HCT116 (cell line): ENCODE measurements at regions not wholly inside any gene's neighbourhood (a gene's known extent, or its start where the extent isn't known, plus 50 kb on each side); places are given as distances from the start of the nearest gene placed in this dataset.

Experiments used
- ATAC-seq: fragments of 200-7000 bp; cut with Tn5 transposase; 2 replicates; pipeline ENCODE4 v1.9.1; 2020; ENCODE audit warnings: mild to moderate bottlenecking, moderate library complexity
- BruUV-seq: library from RNA; stranded (reverse); fragments of 400-500 nt; replicated peaks from 2 replicates; lab custom pipeline; 2021; lab: Mats Ljungman, UMichigan
- CTCF ChIA-PET: fragments of 300-600 bp; sonication (Branson Sonifier 250); formaldehyde crosslinking; loops from one replicate; lab custom pipeline; 2021; ENCODE audit warnings: antibody characterized with exemption; lab: Charles Lee
- POLR2A ChIA-PET: fragments of 300-600, 350-600 bp; sonication (Branson Sonifier 250); formaldehyde crosslinking; loops from one replicate; lab custom pipeline; 2021; ENCODE audit warnings: antibody characterized with exemption; lab: Charles Lee
- RAD21 ChIA-PET, 2 experiments: fragments of 300-600 bp; sonication (Branson Sonifier 250); formaldehyde crosslinking; loops; one replicate each; lab custom pipeline; 2023; ENCODE audit warnings: low total read pairs in 2 of 2; ENCODE audit not compliant: uncharacterized antibody in 2 of 2, unreplicated experiment in 2 of 2, low non-redundant PET in 1 of 2; lab: Charles Lee
- DNase-seq: peaks from one replicate; pipeline ENCODE4 v3.0.0-alpha.2; 2010; ENCODE audit warnings: low read depth, low spot score
- H2AFZ ChIP-seq: fragments of 200-600 bp; shearing (Covaris generic), sonication (generic); 2 replicates; pipeline ENCODE4 v1.6.1; 2017; ENCODE audit warnings: low read depth, mixed run types, mixed read lengths, antibody characterized with exemption, low read length; ENCODE audit not compliant: poor library complexity, severe bottlenecking
- H3K27ac ChIP-seq: 2 replicates; pipeline ENCODE4 v1.5.1; 2012; ENCODE audit warnings: low read depth, low read length
- H3K27me3 ChIP-seq: fragments of 200-600 bp; sonication (generic); 2 replicates; pipeline ENCODE4 v1.6.1; 2016; ENCODE audit warnings: mixed run types, low read length, mixed read lengths; ENCODE audit not compliant: insufficient read depth
- H3K36me3 ChIP-seq, 2 experiments: fragments of 200-500 bp in 1 of 2; fragments of 200-600 bp in 1 of 2; sonication (Bioruptor generic) in 1 of 2; sonication (generic) in 1 of 2; 2 replicates each; pipeline versions ENCODE4 v1.5.1 to v1.6.1; 2014 to 2016; ENCODE audit warnings: low read length in 2 of 2, inconsistent platforms in 1 of 2, mixed read lengths in 1 of 2, mixed run types in 1 of 2; ENCODE audit not compliant: insufficient read depth in 2 of 2, control insufficient read depth in 1 of 2
- H3K4me1 ChIP-seq, 2 experiments: fragments of 200-600 bp in 1 of 2; sonication (generic) in 1 of 2; 2 replicates each; pipeline versions ENCODE4 v1.5.1 to v1.6.1; 2012 to 2017; ENCODE audit warnings: low read length in 2 of 2, inconsistent platforms in 1 of 2, mild to moderate bottlenecking in 1 of 2, mixed read lengths in 1 of 2, mixed run types in 1 of 2, moderate library complexity in 1 of 2; ENCODE audit not compliant: insufficient read depth in 2 of 2, control insufficient read depth in 1 of 2
- H3K4me2 ChIP-seq: fragments of 200-600 bp; sonication (generic); 2 replicates; pipeline ENCODE4 v1.6.1; 2017; ENCODE audit warnings: mixed run types, low read length, mixed read lengths
- H3K4me3 ChIP-seq, 2 experiments: fragments of 200-600 bp in 1 of 2; sonication (generic) in 1 of 2; replicated peaks in 1 of 2; 2 replicates each; pipeline ENCODE4 v1.5.1; 2011 to 2016; ENCODE audit warnings: low read length in 2 of 2, control low read depth in 1 of 2, low read depth in 1 of 2, mild to moderate bottlenecking in 1 of 2, mixed read lengths in 1 of 2, mixed run types in 1 of 2
- H3K79me2 ChIP-seq: fragments of 200-600 bp; sonication (generic); 2 replicates; pipeline ENCODE4 v1.6.1; 2017; ENCODE audit warnings: mild to moderate bottlenecking, mixed run types, low read length, moderate library complexity, mixed read lengths; ENCODE audit not compliant: insufficient read depth
- H3K9ac ChIP-seq: fragments of 200-600 bp; sonication (generic); 2 replicates; pipeline ENCODE4 v1.6.1; 2016; ENCODE audit warnings: low read length, mixed read lengths
- H3K9me2 ChIP-seq: fragments of 200-600 bp; sonication (generic), shearing (Covaris generic); 2 replicates; pipeline ENCODE4 v1.6.1; 2017; ENCODE audit warnings: mixed run types, mild to moderate bottlenecking, moderate library complexity; ENCODE audit not compliant: insufficient read depth
- H3K9me3 ChIP-seq, 2 experiments: fragments of 200-500 bp in 1 of 2; fragments of 200-600 bp in 1 of 2; sonication (Bioruptor generic) in 1 of 2; sonication (generic) in 1 of 2; 2 replicates each; pipeline ENCODE4 v1.6.1; 2014 to 2017; ENCODE audit warnings: low read length in 2 of 2, mixed read lengths in 2 of 2, inconsistent platforms in 1 of 2, low read depth in 1 of 2, mild to moderate bottlenecking in 1 of 2, mixed run types in 1 of 2, moderate library complexity in 1 of 2; ENCODE audit not compliant: control insufficient read depth in 1 of 2, insufficient read depth in 1 of 2
- H4K20me1 ChIP-seq: fragments of 200-600 bp; sonication (generic), shearing (Covaris generic); 2 replicates; pipeline ENCODE4 v1.6.1; 2017; ENCODE audit warnings: mixed run types, mild to moderate bottlenecking, moderate library complexity; ENCODE audit not compliant: insufficient read depth
- EZH2 ChIP-seq: fragments of 200-600 bp; sonication (generic); IDR thresholded peaks from 2 replicates; pipeline ENCODE4 v1.6.1; 2017; ENCODE audit warnings: antibody characterized with exemption, mixed run types
- EZH2phosphoT487 ChIP-seq: fragments of 200-600 bp; IDR thresholded peaks from 2 replicates; pipeline ENCODE4 v1.6.1; 2018; ENCODE audit warnings: antibody characterized with exemption, borderline replicate concordance
- JUND ChIP-seq: IDR thresholded peaks from 2 replicates; pipeline ENCODE4 v1.6.1; 2012
- POLR2A ChIP-seq: IDR thresholded peaks from 2 replicates; pipeline ENCODE4 v1.7.0; 2011; ENCODE audit warnings: borderline replicate concordance; ENCODE audit not compliant: insufficient read depth, insufficient read length; ENCODE audit errors: extremely low read depth
- TCF7L2 ChIP-seq: IDR thresholded peaks from 2 replicates; pipeline ENCODE4 v1.7.0; 2011; ENCODE audit warnings: borderline replicate concordance, inconsistent platforms; ENCODE audit not compliant: insufficient read depth, insufficient read length; ENCODE audit errors: extremely low read depth
- intact Hi-C: fragments of 100-400 bp; cut with micrococcal nuclease; formaldehyde crosslinking; loops from 2 replicates; pipeline ENCODE4 v1.10.0; 2022

DNA sequence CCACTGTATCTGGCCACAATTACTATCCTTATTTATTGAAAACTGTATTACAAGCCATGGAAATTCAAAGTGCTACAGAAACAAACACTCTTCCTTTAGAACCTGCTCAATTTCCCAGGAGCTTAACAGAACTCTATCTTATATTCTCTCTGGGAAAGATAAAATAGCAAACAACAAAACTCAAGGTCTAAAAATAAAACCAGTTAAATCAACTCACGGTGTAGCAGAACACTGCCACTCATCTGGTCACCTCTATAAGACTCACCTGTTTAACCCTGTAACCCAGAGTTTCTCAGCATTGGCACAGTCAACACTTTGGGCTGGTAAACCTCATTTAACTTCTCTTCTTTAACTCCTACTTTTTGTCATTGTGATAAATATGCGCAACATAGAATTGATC is 348.9 kb downstream of the DCHS2 start:
- Histone ChIP-seq H3K9ac (no peak overlapping the region), H3K9me3 (no peaks in the 10 kb centered on the region), H3K4me3 (no peak overlapping the region), H3K4me1 (no peaks in the 10 kb centered on the region), H3K36me3 (no peaks in the 10 kb centered on the region), H4K20me1 (no peaks in the 10 kb centered on the region), H3K4me2 (no peak overlapping the region), H3K79me2 (no peaks in the 10 kb centered on the region), H3K27me3 (no peaks in the 10 kb centered on the region), H3K27ac (no peak overlapping the region), H2AFZ (no peak overlapping the region), H3K9me2 (no peaks in the 10 kb centered on the region)
- intact Hi-C loops = no loop called here
- CTCF ChIA-PET = no interaction called here
- no peak for ATAC-seq
- RAD21 ChIA-PET = no interaction called here
- POLR2A ChIA-PET = no interaction called here
- no TSS peak for BruUV-seq
- TF ChIP-seq EZH2phosphoT487 (no peak), POLR2A (no peak), EZH2 (no peak), TCF7L2 (no peak)
- TF ChIP-seq, all 23 proteins: peak for 0
- DNase-seq = no peak

DNA sequence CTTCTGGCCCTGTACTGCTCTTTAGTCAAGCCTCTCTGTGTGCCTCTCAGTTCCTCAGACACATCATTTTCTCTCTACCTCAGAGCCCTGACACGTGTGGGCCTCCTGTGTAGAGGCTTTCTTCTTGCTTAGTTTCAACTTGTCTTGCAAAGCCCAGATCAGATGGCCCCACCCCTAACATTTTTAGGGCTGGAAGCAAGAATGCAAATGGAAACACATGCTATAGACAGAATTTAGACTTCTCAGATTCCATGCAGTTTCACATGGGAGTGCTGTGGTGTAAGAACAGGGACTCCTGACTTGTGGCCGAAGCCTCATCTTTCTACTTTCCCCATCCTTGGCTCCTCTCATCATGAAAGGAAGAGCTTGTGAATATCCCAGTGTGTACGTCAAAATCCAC is 350.7 kb downstream of the DCHS2 start:
- no peak overlapping the region for H3K9ac ChIP-seq
- H3K27ac ChIP-seq = no peak overlapping the region
- ChIA-PET CTCF (no interaction called here), POLR2A (no interaction called here), RAD21 (no interaction called here)
- H3K4me3 ChIP-seq = no peak overlapping the region
- no peaks in the 10 kb centered on the region for H4K20me1 ChIP-seq
- H3K4me2 ChIP-seq = no peak overlapping the region
- no peak for DNase-seq
- no peaks in the 10 kb centered on the region for H3K9me3 ChIP-seq
- ATAC-seq = no peak
- TF ChIP-seq JUND = no peak
- BruUV-seq = no TSS peak
- H3K36me3 ChIP-seq = no peaks in the 10 kb centered on the region
- no peaks in the 10 kb centered on the region for H3K9me2 ChIP-seq
- H3K4me1 ChIP-seq = no peaks in the 10 kb centered on the region
- H2AFZ ChIP-seq = peak overlapping the region; percentile 30
- intact Hi-C loops = no loop called here
- no peaks in the 10 kb centered on the region for H3K79me2 ChIP-seq
- H3K27me3 ChIP-seq = no peaks in the 10 kb centered on the region
